Superior temporal gyrus (tissue), 1 donor: ENCODE measurements at regions not wholly inside any gene's neighbourhood (a gene's known extent, or its start where the extent isn't known, plus 50 kb on each side); places are given as distances from the start of the nearest gene placed in this dataset.
"Not testable (repeated sequence)": the region's sequence is repeated elsewhere in the genome, so short reads cannot be mapped to it uniquely, and the experiment has no call there.

Experiments used
- DNase-seq: peaks from one replicate; pipeline ENCODE4 v3.0.0-alpha.2; 2016; ENCODE audit errors: extremely low spot score

GRCh38 chr2:224263571-224264043 is 138.3 kb downstream of the FAM124B start:
- no peak for DNase-seq

- DNase-seq: no peak
Observed at GRCh38 chr2:224261326-224261725, 140.6 kb downstream of the FAM124B start.

GRCh38 chr2:224260372-224261020 is 141.4 kb downstream of the FAM124B start:
- no peak for DNase-seq

GRCh38 chr2:224259831-224260230 is 142.1 kb downstream of the FAM124B start:
- no peak for DNase-seq

GRCh38 chr2:224258059-224258458 is 143.8 kb downstream of the FAM124B start:
- DNase-seq: no peak

GRCh38 chr2:224257156-224257555 is 144.8 kb downstream of the FAM124B start:
- no peak for DNase-seq

GRCh38 chr2:224253464-224253863 is 148.4 kb downstream of the FAM124B start:
- no peak for DNase-seq

- DNase-seq: no peak
Observed at GRCh38 chr2:224252631-224253030, 149.3 kb downstream of the FAM124B start.

GRCh38 chr2:224248944-224249371 is 152.9 kb downstream of the FAM124B start:
- no peak for DNase-seq

- no peak for DNase-seq
Observed at GRCh38 chr2:224242561-224242960, 159.3 kb downstream of the FAM124B start.

GRCh38 chr2:224241812-224242211 is 160.1 kb downstream of the FAM124B start:
- no peak for DNase-seq

- DNase-seq: no peak
Observed at GRCh38 chr2:224241001-224241400, 160.9 kb downstream of the FAM124B start.

GRCh38 chr2:224223851-224224555 is 177.9 kb downstream of the FAM124B start:
- DNase-seq: no peak

- DNase-seq: no peak
Observed at GRCh38 chr2:224222974-224223373, 178.9 kb downstream of the FAM124B start.

- peak; percentile 57 for DNase-seq
Observed at GRCh38 chr2:224222291-224222690, 179.6 kb downstream of the FAM124B start.

- DNase-seq: no peak
Observed at GRCh38 chr2:224221455-224221913, 180.4 kb downstream of the FAM124B start.

- DNase-seq: no peak
Observed at GRCh38 chr2:224220586-224221255, 181.2 kb downstream of the FAM124B start.

- no peak for DNase-seq
Observed at GRCh38 chr2:224219781-224220180, 180.7 kb upstream of the SERPINE2 start.

- DNase-seq: no peak
Observed at GRCh38 chr2:224217962-224218347, 178.9 kb upstream of the SERPINE2 start.

GRCh38 chr2:224217233-224217961 is 178.3 kb upstream of the SERPINE2 start:
- no peak for DNase-seq

GRCh38 chr2:224215611-224216010 is 176.5 kb upstream of the SERPINE2 start:
- DNase-seq: not testable (repeated sequence)

- DNase-seq: no peak
Observed at GRCh38 chr2:224213396-224213795, 174.3 kb upstream of the SERPINE2 start.
